ENCODE measurements at regions not wholly inside any gene's neighbourhood (a gene's known extent, or its start where the extent isn't known, plus 50 kb on each side); places are given as distances from the start of the nearest gene placed in this dataset.
A peak's percentile ranks its signal among the peaks of the same experiment; 100 is the strongest.

- DNase-seq (ENCODE audit: low read depth in 3 of 3, low spot score in 2 of 3), result no peak
Measured at GRCh38 chr2:67012165-67012564, 385.0 kb upstream of the ETAA1 start.

GRCh38 chr2:67013821-67014220, 383.3 kb upstream of the ETAA1 start:
- no peak for DNase-seq (ENCODE audit: low read depth in 3 of 3, low spot score in 2 of 3)

GRCh38 chr2:67015681-67016080, 381.5 kb upstream of the ETAA1 start:
- no peak for DNase-seq (ENCODE audit: low read depth in 3 of 3, low spot score in 2 of 3)

GRCh38 chr2:67018301-67018700, 378.8 kb upstream of the ETAA1 start:
- DNase-seq (ENCODE audit: low read depth in 3 of 3, low spot score in 2 of 3), result no peak

- DNase-seq (ENCODE audit: low read depth in 3 of 3, low spot score in 2 of 3), result no peak
Measured at GRCh38 chr2:67032076-67032475, 365.1 kb upstream of the ETAA1 start.

- DNase-seq (ENCODE audit: low read depth in 3 of 3, low spot score in 2 of 3), result no peak
Measured at GRCh38 chr2:67036444-67036843, 360.7 kb upstream of the ETAA1 start.

GRCh38 chr2:67037655-67038054, 359.5 kb upstream of the ETAA1 start:
- peak; percentile 65 to 85 (median 76) for DNase-seq (ENCODE audit: low read depth in 3 of 3, low spot score in 2 of 3)

- DNase-seq (ENCODE audit: low read depth in 3 of 3, low spot score in 2 of 3), result no peak
Measured at GRCh38 chr2:67038195-67038594, 358.9 kb upstream of the ETAA1 start.

- no peak for DNase-seq (ENCODE audit: low read depth in 3 of 3, low spot score in 2 of 3)
Measured at GRCh38 chr2:67039058-67039457, 358.1 kb upstream of the ETAA1 start.

GRCh38 chr2:67039517-67040103, 357.5 kb upstream of the ETAA1 start:
- no peak for DNase-seq (ENCODE audit: low read depth in 3 of 3, low spot score in 2 of 3)

GRCh38 chr2:67041051-67041450, 356.1 kb upstream of the ETAA1 start:
- no peak for DNase-seq (ENCODE audit: low read depth in 3 of 3, low spot score in 2 of 3)

- no peak for DNase-seq (ENCODE audit: low read depth in 3 of 3, low spot score in 2 of 3)
Measured at GRCh38 chr2:67043781-67044478, 353.2 kb upstream of the ETAA1 start.

- no peak for DNase-seq (ENCODE audit: low read depth in 3 of 3, low spot score in 2 of 3)
Measured at GRCh38 chr2:67046591-67046990, 350.5 kb upstream of the ETAA1 start.

GRCh38 chr2:67048314-67048713, 348.8 kb upstream of the ETAA1 start:
- no peak for DNase-seq (ENCODE audit: low read depth in 3 of 3, low spot score in 2 of 3)

- DNase-seq (ENCODE audit: low read depth in 3 of 3, low spot score in 2 of 3), result no peak
Measured at GRCh38 chr2:67050622-67051021, 346.5 kb upstream of the ETAA1 start.

GRCh38 chr2:67054728-67055127, 342.4 kb upstream of the ETAA1 start:
- no peak for DNase-seq (ENCODE audit: low read depth in 3 of 3, low spot score in 2 of 3)

- DNase-seq (ENCODE audit: low read depth in 3 of 3, low spot score in 2 of 3), result no peak
Measured at GRCh38 chr2:67055387-67056304, 341.5 kb upstream of the ETAA1 start.

- DNase-seq (ENCODE audit: low read depth in 3 of 3, low spot score in 2 of 3), result no peak
Measured at GRCh38 chr2:67057123-67057522, 340.0 kb upstream of the ETAA1 start.

- no peak for DNase-seq (ENCODE audit: low read depth in 3 of 3, low spot score in 2 of 3)
Measured at GRCh38 chr2:67057901-67058703, 339.0 kb upstream of the ETAA1 start.

GRCh38 chr2:67065046-67065445, 332.1 kb upstream of the ETAA1 start:
- no peak for DNase-seq (ENCODE audit: low read depth in 3 of 3, low spot score in 2 of 3)

GRCh38 chr2:67066782-67067181, 330.4 kb upstream of the ETAA1 start:
- no peak for DNase-seq (ENCODE audit: low read depth in 3 of 3, low spot score in 2 of 3)
